ENCODE measurements at regions not wholly inside any gene's neighbourhood (a gene's known extent, or its start where the extent isn't known, plus 50 kb on each side); places are given as distances from the start of the nearest gene placed in this dataset.

DNA sequence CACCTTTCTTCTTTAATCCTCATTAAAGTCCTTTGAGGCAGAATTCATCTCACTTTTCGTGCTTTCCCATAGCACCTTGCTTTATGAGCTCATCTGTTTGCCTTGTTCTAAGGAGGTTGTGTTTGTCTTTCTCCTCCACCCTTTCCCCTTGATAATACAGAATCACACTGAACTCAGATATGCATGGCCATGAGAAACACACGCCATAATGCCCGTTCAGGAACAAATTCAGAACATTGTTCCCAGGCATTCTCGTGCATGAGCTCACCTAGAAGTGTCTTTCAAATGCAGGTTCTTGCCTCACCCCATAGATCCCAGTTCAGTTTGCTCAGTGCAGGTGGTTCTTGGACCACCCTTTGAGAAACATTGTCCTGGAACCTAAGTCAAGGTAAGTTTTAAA, 71.1 kb downstream of the TMEM114 start:
- DNase-seq = no peak

DNA sequence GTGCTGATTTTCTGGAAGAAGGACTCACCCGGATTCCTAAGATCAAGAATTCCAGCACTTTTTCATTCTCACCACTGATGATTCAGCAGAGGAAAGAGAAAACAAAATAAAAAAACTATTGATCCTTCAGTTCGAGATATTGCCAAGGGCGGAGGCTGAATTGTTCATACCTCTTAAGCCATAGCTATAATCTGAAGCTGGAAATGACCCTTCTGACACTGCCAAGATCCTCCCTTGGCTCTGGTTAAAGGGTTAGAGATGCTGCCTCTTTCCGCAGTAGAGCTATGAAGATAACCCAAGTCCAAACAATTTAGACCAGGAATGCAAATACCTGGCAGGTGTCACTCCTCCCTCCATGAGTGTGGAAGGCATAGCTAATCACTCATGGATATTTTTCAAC, 73.0 kb downstream of the TMEM114 start:
- DNase-seq = no peak

DNA sequence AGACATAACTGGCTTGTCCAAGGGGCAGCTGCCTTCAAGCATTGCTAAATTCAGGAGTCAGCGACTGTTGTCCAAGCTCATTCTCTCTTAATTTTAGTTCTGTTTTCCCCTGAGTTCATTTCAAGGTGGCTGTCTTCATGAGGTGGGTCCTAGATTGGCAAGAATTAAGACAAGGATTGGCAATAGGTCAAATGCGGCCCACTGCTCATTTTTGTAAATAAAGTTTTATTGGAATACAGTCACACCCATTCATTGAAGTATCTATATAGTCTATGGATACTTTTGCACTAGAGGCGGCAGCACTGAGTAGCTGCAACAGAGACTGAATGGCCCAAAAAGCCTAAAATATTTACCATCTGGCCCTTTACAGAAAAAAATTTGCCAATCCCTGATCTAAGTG, 73.8 kb downstream of the TMEM114 start:
- no peak for DNase-seq

DNA sequence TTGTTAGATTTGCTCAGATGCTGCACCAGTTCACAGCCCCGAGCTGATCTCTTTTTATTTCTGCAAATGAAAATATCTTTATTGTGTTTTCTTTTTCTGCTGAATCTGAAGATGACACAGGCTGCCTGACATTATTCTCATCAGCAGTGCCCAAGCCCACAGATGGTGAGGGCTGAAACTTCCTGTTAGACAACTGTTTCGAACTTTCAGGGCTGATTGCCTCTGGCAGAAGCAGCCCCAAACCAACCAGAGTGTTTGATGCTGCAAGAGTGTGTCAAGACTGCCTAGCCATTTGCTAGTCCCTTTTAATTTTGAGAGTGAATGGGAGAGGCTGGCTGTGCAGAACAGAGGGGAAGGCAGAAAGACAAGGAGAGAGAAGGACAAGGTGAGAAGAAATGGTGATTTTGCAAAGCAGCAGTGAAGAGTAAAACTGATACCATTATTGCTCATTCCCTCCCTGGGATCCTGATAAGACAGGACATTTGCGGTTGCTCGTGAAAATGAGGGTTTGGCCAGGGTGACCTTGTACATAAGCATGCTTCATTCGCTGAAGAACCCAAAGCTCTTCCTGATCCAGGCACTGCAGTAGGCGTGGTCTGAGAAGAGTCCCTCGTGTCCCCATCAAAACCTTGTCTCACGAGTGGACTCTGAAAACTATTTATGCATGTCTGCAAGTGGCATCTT, 77.2 kb downstream of the TMEM114 start:
- no peak for DNase-seq

DNA sequence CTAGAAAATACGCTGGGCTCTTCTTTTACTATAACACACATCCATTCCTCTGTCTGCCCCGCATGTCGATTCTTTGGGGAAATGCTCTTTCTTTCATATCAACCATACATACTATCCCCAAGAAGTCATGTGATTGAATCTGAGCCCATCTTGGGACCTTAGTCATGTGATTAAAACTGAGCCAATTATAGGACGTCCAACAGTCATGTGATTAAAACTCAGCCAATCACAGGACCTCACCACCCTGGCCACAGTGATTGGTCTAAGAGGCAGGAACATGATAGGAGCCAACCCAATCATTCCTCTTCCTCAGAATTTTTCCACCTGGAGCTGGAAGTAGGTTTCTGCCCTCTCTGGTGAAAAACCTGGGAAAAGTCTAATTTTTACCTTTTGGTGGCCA, 78.8 kb downstream of the TMEM114 start:
- no peak for DNase-seq

DNA sequence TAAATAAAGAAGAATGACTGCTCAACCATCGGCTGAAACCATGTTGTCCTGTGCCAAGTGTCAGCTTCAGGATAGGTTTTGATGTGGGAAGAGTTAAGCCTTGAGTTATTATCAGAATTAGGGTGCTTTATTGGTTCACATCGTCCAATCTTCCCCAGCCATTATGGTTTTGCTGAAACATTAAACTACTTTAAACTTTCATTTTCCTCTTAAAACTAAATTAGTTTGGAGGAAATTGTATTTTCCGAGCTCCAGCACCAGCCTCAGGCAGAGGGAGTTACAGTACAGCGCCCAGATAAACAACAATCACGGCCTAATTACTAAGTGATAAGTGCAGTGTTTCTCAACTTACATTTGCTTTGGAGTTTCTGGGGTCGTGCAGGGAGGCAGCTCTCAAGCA, 80.2 kb downstream of the TMEM114 start:
- no peak for DNase-seq

DNA sequence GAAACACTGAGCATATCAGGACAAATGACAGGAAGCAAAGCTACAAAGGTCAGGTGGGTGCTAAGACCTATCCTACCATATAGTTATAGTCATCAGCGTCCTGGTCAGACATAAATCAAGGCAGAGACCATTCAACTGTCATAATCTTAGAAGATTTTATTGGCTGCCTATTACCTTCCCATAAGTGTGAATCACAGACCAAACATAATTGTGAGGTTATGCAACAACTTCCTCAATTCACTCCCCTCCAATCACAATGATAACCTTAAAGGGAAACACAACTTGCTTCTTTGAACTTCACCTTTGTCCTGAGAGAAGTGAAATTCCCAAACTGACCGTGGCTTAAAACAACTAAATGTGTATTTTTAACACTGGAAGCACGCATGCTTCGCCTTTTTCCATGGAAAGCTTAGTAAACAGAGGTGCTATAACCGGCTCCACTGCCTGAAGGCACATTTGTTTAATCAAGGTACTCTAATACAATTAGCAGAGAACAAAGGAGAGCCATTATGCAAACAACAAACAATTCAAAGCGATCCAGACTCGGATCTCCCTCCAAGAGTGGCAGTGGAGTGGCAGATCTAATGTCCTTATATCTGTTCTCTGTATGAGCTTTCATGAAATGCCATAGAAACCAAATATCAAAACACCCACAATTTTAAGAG, 84.9 kb downstream of the TMEM114 start:
- DNase-seq = no peak

DNA sequence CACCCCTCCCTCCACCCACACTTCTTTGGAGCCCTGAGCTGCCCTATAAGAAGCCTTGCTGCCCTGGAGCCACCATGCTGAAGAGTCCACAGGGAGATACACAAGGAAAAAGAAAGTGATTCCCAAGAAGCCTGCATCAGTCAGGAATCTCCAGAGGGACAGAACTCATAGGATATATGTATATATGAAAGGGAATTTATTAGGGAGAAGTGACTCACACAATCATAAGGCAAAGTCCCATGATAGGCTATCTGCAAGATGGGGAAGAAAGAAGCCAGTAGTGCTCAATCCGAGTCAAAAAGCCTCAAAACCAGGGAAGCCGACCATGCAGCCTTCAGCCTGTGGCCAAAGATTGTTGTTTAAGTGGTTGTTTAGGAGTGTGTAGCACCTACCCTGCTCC, 87.9 kb downstream of the TMEM114 start:
- no peak for DNase-seq

DNA sequence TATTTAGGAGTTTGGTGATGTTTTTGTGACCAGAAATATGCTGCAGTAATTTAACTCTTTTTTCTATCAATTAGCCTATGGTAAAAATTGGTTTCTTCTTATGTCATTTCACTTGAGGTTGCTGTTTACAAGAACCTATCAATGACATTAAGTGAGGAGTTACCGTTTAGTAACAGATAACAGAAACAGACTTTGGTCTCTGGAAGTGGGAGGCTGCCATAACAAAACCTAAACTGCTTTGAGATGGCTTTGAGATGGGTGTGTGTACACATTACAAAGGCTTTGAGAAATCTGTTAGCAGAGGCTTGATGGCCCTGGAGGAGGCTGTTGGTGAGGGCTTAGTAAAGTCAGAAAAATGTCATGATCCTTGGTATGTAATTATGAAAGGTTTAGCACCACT, 90.0 kb downstream of the TMEM114 start:
- no peak for DNase-seq

DNA sequence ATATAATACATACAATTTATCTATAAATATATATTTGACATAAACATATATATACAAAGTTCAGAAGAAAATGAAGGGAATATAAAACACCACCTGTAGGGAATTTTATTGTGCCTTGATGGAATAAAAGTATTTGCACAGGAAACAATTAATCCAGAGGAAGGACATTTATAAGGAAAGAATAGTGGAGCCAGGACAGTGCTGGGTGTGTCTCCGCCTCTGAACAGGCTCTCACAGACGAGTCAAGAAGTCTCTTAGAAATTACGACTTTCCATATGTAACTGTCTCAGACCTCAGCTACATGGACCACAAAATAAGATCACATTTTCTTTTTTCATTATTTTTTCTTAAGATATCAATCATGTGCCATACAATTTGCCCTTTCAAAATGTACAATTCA, 93.9 kb downstream of the TMEM114 start:
- DNase-seq = no peak

DNA sequence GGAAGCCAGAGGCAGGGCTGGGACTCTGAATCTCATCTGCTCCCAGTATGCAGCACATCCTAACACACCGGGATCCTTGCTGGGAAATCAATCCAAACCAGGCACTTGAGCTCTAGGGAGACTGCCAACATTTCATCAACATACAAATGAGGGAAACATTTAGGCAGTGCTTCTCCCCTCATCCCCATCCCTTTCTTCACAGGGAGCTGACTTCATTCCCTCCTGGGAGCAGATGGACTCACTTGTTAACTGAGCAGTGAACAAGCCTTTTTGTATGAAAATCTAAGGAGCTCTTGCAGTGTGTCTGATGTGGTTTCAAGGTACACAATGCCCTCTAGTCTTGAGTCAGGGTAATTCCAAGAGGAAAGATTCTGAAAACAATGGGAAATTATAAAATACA, 96.3 kb downstream of the TMEM114 start:
- no peak for DNase-seq

DNA sequence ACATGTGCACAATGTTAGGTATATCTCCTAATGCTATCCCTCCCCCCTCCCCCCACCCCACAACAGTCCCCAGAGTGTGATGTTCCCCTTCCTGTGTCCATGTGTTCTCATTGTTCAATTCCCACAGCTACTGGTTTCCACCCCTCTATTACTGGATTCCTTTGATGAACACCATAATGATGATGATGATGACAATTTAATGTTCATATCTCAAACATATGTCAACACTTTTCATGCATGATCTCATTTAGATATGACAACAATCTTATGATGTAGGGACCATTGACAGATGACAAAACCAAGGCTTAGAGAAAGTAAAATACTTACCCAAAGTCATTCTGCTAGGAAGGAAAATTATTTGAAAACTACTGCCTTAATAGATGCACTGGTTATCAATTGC, 97.6 kb downstream of the TMEM114 start:
- no peak for DNase-seq

DNA sequence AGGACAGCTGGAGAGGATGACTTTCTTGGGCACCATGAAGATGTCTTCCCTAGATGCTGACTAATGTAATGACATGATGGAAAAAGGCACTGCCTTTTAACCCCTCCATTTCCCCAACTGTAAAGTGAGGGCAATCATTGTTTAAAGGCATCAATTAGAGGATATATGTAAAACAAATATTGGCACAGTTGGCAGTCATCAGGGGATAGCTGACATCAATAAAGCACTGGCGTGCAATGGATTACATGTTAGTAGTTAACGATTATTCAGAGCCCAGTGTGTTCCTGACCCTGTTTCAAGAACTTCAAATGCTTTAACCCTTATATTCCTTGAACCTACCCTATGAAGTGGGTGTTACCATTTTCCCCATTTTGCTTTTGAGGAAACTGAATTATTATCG, 100.7 kb downstream of the TMEM114 start:
- no peak for DNase-seq

DNA sequence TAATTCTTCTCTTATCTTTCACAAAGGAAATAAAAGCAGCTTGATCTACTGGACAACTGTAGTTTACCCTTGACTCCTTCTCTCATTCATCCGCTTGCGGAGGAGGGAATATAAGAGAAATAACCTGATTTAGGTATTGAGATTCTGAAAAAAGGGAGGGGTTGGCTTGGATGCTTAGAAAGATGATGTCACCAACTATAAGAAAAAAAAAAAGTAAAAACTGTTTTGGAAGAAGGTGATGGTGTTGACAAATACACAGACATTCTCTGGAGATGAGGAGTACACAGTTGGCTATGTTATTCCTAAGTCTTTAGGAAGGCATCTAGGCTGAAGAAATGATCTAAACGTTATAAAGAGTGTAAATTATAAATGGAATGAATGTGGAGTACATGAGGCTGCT, 103.3 kb downstream of the TMEM114 start:
- no peak for DNase-seq

DNA sequence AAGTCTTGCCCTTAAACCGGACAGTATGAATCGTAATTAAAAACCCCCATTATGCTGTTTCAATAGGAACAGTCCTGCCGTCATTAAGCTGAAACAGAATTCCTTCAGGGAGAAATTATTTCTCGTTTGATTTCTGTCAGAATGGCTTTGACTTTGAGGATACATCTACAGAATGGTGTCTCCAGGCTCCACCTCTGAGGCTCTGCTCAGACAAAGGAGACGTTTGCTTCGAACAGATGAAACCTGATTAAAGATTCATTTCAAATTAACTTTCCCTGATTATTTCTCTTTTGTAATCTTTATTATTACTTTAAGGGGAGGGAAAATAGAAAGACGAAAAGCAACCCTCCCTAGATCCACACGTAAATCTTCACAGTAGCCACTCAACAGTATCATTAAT, 106.9 kb downstream of the TMEM114 start:
- no peak for DNase-seq

DNA sequence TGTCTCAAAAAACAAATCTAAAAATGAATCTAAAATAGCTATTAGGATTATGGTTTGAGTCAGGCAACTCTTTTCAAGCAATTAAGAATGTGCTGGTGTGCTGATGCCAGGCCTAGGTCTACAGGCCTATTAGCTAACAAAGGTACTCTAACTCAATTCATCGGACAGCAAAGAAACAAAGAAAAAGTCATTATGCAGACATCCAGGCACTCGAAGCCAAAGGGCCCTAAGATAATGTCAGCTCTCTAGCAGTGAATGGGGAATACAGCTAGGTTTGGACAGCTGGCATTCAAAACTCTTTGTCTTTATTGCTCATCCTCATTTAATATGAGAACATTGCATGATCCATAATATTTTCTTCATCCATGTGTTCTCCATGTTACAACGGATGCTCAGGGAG, 108.5 kb downstream of the TMEM114 start:
- no peak for DNase-seq

DNA sequence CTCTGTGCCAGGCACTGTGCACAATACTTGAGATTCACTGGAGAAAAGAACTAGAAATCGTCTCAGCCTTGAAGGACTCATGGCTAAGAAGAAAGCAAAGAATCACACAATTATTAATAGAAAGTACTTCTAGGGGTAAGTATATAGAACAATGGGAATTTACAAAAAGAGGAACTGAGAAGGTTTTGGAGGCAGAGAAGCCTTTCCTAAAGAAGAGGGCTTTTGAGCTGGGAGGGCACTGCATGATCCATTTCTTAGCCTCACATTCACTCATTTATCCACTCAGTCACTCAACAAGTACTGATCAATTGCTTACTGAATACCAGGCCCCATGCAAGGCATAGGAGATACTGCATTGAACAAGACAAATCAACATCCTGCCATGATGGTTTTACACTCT, 113.5 kb downstream of the TMEM114 start:
- DNase-seq = no peak

DNA sequence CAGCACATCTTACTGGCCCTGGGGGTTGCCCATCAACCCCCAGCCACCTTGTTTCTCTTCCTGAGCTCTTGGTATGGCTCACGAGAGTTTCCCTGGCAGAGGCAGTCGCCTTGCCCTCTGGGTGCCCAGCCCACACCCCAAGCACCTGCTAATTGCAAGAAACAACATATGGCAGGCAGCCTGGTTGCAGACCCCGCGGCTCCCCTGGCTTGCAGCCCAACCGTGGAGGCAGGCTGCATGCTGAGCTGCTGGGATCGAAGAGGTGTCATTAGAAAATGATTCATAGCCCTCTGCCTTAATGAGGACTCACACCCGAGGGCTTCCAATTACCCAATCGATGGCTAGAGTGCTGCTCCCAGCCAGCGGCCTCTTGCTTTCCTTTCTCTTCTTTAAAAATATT, 115.7 kb downstream of the TMEM114 start:
- no peak for DNase-seq

DNA sequence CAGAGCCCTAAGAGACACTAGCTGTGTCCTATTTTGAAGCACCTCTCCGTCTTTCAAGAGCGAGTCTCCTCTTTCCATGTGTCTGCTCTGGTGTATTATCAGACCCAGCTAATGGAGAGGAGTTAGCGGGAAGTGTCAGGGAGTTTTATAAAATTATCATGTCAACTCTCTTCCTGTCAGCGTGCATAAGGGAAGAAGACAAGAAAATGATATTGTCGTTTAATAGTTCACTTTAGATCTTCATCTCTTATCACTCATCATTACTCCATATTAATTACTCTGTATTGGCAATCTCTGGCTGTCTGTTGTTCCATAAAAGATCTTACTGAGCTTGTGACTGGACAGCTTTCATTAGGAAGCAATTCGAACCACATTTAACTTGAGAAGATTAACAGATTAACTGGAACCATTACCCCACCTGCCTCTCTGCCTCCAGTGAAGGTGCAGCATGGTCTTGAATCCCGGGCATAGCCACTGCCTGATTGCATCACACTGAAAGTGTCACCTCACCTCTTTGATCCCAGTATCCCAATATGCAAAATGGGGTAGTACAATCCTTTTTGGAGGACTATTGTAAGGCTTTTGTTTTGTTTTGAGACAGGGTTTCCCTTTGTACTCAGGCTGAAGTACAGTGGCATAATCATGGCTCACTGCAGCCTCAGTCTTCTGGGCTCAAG, 121.1 kb downstream of the TMEM114 start:
- DNase-seq = no peak

DNA sequence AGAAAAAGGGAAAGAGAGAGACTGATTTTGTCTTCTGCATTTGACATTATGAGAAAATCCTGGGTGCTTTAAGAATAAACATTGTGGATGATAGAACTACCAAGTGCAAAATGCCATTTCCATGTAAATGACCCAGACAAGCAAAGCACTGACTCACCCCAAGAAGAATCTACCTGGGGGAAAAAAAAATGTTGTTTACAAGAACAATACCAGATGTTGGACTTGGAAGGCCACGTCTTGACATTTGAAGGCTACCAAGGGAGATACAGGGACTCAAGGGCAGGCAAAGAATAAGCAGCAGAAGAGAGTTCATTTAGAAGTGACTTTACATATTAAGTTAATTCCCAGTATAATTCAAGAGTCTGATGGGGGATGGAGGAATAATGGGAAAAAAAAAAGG, 125.3 kb downstream of the TMEM114 start:
- DNase-seq = no peak

DNA sequence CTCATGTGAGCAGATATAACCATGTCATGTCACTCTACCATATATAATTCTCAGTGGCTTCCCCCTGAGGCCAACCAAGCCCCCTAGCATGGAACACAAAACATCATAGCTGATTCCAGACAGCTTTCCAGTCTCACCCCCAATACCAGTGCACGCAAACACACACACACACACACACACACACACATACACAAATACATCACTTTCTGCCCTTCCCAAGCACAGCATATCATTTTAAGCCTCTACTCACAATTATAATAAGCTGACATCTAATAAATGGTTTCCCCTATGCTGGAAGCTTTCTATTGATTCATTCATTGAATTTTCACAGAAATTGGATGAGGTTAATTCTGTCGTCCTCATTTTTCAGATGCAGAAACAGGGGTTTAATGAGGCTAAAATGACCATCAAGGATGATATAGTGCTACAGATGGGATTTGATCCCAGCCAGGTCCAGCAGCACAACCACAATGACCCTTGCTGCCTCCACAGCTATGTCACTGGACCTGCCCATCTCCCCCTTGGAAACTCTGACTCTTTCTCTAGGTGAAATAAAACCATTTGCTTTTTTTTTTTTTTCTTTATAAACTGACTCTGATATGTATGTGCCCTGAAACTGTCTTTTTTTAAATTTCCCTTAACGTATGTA, 131.1 kb downstream of the TMEM114 start:
- no peak for DNase-seq

DNA sequence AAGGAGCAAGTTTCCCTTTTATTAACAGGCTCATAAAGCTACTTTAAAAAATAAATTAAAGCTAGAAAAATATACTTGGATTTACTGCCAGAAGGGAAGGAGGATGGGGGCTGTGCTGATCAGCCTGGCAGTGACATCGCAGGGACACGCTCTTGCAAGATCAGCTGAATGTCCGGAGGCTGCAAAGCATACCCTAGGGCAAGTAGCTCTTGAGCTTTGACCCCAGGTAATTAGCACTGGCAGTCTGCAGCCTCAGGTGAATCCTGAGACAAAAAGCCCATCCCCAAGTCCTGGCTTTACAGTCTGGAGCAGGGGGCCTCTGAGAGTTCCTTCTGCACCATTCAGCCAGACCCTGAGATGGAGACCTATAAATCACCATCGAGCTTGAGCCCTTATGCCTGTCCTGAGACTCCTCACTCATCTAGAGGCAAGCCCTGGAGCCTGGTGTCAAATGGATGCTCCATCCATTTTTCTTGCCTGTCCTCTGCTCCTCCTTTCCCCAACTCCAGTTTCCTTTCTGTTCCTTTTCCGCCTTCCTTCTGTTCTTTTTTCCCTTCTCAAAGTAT, 131.7 kb downstream of the TMEM114 start:
- no peak for DNase-seq

DNA sequence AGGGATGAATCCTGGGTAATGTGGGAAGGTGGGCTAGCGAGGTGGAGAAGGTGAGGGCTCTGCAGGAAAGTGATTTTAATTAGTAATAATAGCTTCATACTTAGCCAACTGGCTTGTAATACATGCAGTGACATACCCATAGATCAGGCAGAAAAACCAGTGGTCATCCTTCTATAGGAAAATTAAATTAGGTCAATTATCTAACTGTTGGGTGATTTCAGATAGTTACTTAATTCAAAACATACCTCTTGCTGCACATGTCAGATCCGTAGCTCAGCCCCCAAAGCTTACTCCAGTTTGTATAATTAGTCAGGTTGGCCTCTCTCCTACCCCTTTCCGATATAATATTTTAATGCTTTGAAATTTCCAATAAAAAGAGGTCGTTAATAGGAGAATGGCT, 137.0 kb downstream of the TMEM114 start:
- no peak for DNase-seq

Measured in left kidney (tissue), 1 donor.